Erythroblast (primary cell): ENCODE measurements at regions not wholly inside any gene's neighbourhood (a gene's known extent, or its start where the extent isn't known, plus 50 kb on each side); places are given as distances from the start of the nearest gene placed in this dataset.
"Not testable (repeated sequence)": the region's sequence is repeated elsewhere in the genome, so short reads cannot be mapped to it uniquely, and the experiment has no call there.

Experiments used
- GATA1 ChIP-seq: IDR thresholded peaks from 2 replicates; pipeline ENCODE4 v1.6.1; 2011; ENCODE audit warnings: low read depth, mild to moderate bottlenecking, control low read depth, low read length, moderate library complexity
- POLR2A ChIP-seq: IDR thresholded peaks from 2 replicates; pipeline ENCODE4 v1.6.1; 2011; ENCODE audit warnings: mild to moderate bottlenecking, low read length

DNA sequence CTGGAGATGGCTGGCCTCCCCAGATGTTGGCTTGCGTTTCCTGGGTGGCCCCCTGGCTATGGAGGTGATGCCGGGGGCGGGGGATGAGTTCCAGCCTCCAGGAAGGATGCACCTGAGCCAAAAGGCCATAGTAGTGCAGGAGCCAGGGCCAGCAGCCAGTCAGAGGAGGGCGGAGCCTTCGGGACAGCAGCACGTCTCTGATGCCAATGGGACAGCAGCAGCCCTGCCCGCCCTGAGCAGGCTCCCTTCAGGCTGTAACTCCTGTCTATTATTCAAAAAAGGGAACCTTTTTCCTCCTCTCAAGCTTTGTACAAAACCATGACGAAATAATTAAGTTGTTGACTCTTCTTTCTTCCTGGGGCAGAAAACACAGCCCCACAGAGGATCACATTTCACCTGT, 189.7 kb downstream of the BCL2L11 start:
- not testable (repeated sequence) for TF ChIP-seq POLR2A, GATA1
